ENCODE measurements at regions not wholly inside any gene's neighbourhood (a gene's known extent, or its start where the extent isn't known, plus 50 kb on each side); places are given as distances from the start of the nearest gene placed in this dataset.

DNA sequence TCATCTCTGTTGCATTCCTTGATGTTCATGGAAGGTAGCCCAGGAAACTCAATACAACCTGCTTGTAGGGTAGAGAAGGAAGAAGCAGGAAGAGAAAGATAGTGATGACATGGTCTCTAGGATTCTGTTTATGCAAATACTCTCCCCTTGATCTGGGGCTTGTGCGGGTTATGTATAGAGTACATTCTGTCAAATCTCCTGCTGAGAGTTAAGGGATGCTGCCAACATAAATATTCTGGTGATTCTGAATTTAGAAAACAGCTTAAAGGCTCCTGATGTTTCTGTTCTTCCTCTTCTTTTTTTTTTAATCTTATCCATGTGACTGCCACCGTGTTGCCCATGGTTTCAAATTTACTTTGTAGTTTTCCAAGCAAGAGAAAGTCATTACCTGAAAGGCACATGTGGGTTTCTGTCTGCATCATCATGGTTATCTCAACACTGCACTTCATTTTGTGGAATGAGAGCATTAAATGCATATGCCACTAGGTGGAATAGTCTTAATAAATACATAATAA is 150.6 kb downstream of the RPS12 start:
- H3K36me3 ChIP-seq (ENCODE audit: low read depth) = no peaks in the 10 kb centered on the region
- H3K4me1 ChIP-seq (ENCODE audit: low read depth) = no peaks in the 10 kb centered on the region
- TF ChIP-seq CTCF (IDR thresholded peaks at IDR 0.05) = no peak
- no peak for ATAC-seq
- no peaks in the 10 kb centered on the region for H3K9me3 ChIP-seq
- H3K4me3 ChIP-seq = no peak overlapping the region
- intact Hi-C loops (cut with DNase I, micrococcal nuclease) = no loop called here
- no peak for DNase-seq

DNA sequence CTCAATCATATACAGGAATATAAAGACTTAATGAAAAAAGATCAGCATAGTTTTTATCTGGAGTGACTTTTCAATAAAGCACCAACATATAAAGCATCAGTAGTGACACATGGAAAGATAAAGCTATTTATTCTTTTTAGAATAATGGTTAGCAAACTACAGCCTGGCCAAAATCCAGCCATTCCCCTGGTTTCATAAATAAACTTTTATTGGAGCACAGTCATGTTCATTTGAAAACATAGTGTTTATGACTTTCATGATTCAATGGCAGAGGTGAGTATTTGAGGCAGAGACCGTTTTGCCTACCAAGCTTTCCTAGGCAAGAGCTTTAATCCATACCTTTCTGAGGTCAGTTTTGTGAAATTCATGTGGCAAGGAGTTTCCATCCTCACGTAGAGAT is 153.5 kb downstream of the RPS12 start:
- Histone ChIP-seq H3K4me3 (no peak overlapping the region), H3K9me3 (no peaks in the 10 kb centered on the region), H3K4me1 (ENCODE audit: low read depth) (no peaks in the 10 kb centered on the region), H3K36me3 (ENCODE audit: low read depth) (no peaks in the 10 kb centered on the region)
- no peak for DNase-seq
- intact Hi-C loops (cut with DNase I, micrococcal nuclease) = no loop called here
- no peak for ATAC-seq
- no peak for TF ChIP-seq CTCF (IDR thresholded peaks at IDR 0.05)

DNA sequence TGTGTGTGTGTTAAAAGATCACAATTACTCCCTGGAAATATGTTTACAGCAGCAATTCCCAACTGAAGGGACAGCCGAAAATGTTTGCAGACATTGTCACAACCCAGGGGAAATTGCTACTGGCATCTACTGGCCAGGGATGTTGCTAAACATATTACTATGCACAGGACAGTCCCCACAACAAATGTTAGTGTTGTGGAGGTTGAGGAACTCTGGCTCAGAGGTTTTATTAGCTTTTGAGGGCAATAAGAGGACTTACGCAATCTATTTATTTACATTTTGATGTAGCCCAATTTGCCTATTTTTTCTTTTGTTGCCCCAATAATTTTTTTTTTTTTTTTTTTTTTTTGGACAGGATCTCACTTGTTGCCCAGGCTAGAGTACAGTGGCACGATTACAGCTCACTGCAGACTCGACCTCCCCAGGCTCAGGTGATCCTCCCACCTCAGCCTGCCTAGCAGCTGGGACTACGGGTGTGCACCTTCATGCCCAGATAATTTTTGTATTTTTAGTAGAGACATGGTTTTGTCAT is 154.1 kb downstream of the RPS12 start:
- Histone ChIP-seq H3K9me3 (no peaks in the 10 kb centered on the region), H3K36me3 (ENCODE audit: low read depth) (no peaks in the 10 kb centered on the region), H3K4me1 (ENCODE audit: low read depth) (no peaks in the 10 kb centered on the region), H3K4me3 (no peak overlapping the region)
- DNase-seq (no peak), ATAC-seq (no peak)
- no peak for TF ChIP-seq CTCF (IDR thresholded peaks at IDR 0.05)
- intact Hi-C loops (cut with DNase I, micrococcal nuclease) = no loop called here

DNA sequence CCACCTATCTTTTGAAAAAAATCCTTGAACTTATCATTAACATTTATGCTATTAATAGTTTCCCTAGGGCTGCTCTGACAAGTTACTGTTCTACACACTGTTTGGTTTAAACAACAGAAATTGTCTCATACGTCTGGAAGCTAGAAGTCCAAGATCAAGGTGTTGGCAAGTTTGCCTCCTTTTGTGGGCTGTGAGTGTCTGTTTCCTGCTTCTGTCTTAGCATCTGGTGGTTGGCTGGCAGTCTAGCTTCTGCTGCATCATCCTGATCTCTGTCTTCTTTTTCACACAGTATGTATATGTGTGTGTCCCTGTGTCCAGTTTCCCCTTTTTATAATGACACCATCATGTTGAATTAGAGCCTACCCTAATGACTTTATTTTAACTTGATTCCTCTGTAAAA is 154.8 kb downstream of the RPS12 start:
- Histone ChIP-seq H3K9me3 (no peaks in the 10 kb centered on the region), H3K36me3 (ENCODE audit: low read depth) (no peaks in the 10 kb centered on the region), H3K4me1 (ENCODE audit: low read depth) (no peaks in the 10 kb centered on the region), H3K4me3 (no peak overlapping the region)
- intact Hi-C loops (cut with DNase I, micrococcal nuclease) = no loop called here
- ATAC-seq (no peak), DNase-seq (no peak)
- no peak for TF ChIP-seq CTCF (IDR thresholded peaks at IDR 0.05)

DNA sequence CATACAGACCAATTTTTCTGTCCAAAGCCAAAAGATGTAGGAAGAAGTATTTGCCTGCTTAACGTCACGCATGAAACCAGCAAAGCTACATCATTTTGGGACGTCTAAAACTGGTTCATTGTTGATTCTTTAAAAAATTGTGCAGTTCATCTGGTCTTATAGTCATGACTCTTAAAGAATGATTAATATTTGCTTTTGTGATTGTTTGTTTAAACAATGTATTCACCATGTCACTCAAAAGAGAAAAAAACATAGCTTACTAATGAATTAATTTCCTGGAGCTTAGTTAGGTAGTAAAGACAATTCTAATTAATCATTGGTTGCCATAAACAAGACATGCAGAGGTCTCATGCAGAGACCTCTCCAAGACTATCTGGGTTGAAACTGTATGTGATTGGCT is 157.3 kb downstream of the RPS12 start:
- no peak for TF ChIP-seq CTCF (IDR thresholded peaks at IDR 0.05)
- no peaks in the 10 kb centered on the region for H3K9me3 ChIP-seq
- H3K4me1 ChIP-seq (ENCODE audit: low read depth) = no peaks in the 10 kb centered on the region
- H3K4me3 ChIP-seq = no peak overlapping the region
- no peaks in the 10 kb centered on the region for H3K36me3 ChIP-seq (ENCODE audit: low read depth)
- ATAC-seq (no peak), DNase-seq (no peak)
- intact Hi-C loops (cut with DNase I, micrococcal nuclease) = no loop called here

DNA sequence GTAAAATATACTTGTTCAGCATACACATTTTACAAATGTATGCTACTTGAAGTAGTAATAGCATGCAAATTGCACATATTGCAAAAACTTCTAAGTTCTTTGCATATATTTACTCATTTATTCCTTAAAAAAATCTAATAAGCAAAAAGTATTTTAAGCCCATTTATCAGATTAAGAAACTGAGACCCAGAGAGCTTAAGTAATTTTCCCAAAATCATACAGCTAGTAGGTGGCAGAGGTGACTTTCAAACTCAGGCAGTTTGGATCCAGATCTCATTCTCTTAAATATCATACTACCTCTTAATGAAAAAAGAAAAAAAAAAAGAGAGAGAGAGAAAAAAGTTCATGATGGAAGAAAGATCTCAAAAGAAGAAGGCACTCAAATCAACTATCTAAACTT is 157.9 kb downstream of the RPS12 start:
- no peak for TF ChIP-seq CTCF (IDR thresholded peaks at IDR 0.05)
- ATAC-seq (no peak), DNase-seq (no peak)
- intact Hi-C loops (cut with DNase I, micrococcal nuclease) = no loop called here
- H3K36me3 ChIP-seq (ENCODE audit: low read depth) = no peaks in the 10 kb centered on the region
- no peak overlapping the region for H3K4me3 ChIP-seq
- H3K9me3 ChIP-seq = no peaks in the 10 kb centered on the region
- no peaks in the 10 kb centered on the region for H3K4me1 ChIP-seq (ENCODE audit: low read depth)

All from mucosa of descending colon (tissue), 3 donors.